ENCODE measurements at regions not wholly inside any gene's neighbourhood (a gene's known extent, or its start where the extent isn't known, plus 50 kb on each side); places are given as distances from the start of the nearest gene placed in this dataset.

GRCh38 chr7:155360495-155361345 lies 63.0 kb downstream of the INSIG1 start:
- no peak for DNase-seq

GRCh38 chr7:155361346-155361680 lies 63.6 kb downstream of the INSIG1 start:
- DNase-seq, result no peak

- no peak for DNase-seq
These were observed 64.3 kb downstream of the INSIG1 start for GRCh38 chr7:155361947-155362346.

DNA sequence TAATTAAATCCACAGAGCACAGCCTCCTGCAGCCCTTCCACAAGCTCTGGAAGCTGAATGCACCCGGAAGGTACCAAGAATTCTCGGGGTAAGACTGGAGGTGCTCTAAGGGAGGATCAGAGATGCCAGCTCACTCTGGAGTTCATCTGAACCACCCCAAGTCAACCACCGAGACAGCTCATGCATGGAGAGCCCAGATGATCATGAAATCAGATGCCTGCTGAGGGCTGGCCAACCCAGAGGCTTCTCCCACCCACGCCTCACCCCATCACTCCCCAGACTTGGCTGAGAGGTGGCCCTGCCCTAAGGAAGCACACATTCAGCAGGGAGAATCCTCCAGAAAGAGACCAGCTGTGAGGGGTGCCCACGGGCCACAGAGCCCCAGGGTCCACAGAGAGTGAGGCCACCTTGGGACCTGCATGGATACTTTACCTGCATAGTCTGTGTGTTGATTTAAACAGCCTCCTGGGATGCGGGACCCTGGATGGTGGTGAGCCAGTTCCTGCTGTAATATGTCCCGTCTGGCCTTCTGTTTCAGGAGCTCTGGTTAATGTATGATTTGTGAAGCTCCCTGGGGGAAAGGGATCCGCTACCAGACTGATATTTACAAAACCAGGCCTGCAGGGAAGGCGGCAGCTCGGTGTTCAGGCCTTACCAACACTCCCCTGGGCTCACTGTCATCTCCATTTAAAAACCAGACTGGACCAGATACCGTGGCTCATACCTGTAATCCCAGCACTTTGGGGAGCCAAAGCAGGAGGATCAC lies 64.9 kb downstream of the INSIG1 start:
- DNase-seq, result no peak

GRCh38 chr7:155363146-155363539 lies 65.5 kb downstream of the INSIG1 start:
- no peak for DNase-seq

GRCh38 chr7:155363852-155364600 lies 66.3 kb downstream of the INSIG1 start:
- DNase-seq, result no peak

DNA sequence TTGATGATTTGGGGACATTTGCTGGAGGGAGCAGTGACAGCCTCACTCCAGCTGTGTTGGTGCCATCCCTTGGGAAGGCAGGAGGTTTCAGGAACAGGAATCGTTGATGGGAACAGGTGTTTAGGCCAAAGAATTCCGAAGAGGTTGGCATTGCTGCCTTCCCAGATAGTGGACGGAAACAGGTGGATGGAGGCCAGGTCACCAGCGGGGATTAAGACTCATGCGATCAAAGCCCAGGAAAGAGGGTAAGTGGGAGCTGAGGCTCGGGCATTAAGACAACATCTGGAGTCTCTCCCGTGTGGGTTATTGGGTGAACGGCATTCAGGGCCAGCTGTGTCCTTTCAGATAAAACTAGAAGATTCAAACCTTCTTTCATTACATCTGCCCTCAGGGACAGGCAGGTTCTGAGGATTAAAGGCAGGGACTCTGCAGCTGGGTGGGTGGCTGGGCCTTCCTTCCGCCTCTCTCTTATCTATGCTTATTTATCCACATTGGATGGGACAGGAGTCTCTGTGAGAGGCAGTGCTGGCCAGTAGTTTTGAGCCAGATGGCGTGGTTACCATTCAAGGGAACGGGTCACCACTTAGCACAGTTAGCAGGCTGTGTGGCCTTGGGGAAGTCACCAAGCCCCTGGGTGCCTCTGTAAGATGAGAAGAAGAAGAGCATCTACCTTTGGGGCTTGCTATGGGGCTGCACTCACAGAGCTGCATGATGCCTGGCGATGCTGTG lies 67.6 kb downstream of the INSIG1 start:
- DNase-seq, result no peak

GRCh38 chr7:155368894-155369600 lies 71.4 kb downstream of the INSIG1 start:
- DNase-seq, result no peak

- DNase-seq, result peak; percentile 47
These were observed 72.1 kb downstream of the INSIG1 start for GRCh38 chr7:155369766-155370165.

GRCh38 chr7:155371331-155371883 lies 73.7 kb downstream of the INSIG1 start:
- peak; percentile 25 for DNase-seq

GRCh38 chr7:155371884-155372781 lies 74.5 kb downstream of the INSIG1 start:
- DNase-seq, result peak; percentile 54

GRCh38 chr7:155372782-155373358 lies 75.2 kb downstream of the INSIG1 start:
- DNase-seq, result peak; percentile 43

GRCh38 chr7:155373359-155374273 lies 75.9 kb downstream of the INSIG1 start:
- peak; percentile 70 for DNase-seq

DNA sequence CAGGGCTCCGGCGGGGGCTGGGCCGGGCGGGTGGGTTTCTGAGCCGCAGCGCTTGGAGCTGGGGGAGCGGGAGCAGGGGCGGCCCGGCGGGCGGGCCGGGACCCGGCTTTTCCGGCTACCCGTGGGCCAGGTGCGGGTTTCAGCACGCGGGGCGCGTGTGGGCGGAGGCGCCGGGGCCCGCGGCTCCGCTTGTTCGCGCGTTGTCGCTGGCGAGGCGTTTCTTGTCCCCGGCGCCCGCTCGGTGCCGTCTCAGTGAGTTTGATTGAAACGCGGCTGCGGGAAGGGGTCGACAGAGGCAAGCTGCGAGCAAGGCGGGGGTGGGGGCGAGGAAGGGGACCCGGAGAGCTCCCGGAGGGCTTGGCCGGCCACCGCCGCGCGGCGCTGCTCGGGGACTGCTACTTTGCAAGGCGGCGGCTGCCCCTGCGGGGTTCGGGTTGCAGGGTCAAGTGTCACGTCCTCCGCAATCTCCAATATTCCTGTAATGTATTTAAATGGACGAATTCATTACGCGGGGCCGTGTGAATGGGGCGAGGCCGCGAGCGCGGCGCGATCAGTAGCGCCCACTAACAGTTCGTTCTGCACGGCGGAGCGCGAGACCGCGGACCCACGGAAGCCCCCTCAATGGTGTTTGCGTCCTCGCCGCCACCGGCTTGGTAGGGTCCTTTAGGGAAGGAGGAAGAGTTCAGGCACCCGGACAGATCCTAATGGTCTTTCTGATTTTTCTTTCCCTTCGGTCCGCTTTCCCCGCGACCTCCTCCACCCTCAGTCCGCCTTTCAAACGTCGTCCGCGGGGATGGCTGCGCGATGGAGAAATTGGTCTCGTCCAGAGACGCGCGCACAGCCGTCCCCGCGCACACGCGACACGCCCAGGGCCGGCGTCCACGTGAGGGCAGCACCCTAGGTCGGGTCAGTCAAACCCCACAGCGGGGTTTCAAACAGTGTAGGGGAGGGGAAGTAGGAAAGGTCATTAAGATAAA lies 76.9 kb downstream of the INSIG1 start:
- peak; percentile 63 for DNase-seq

DNA sequence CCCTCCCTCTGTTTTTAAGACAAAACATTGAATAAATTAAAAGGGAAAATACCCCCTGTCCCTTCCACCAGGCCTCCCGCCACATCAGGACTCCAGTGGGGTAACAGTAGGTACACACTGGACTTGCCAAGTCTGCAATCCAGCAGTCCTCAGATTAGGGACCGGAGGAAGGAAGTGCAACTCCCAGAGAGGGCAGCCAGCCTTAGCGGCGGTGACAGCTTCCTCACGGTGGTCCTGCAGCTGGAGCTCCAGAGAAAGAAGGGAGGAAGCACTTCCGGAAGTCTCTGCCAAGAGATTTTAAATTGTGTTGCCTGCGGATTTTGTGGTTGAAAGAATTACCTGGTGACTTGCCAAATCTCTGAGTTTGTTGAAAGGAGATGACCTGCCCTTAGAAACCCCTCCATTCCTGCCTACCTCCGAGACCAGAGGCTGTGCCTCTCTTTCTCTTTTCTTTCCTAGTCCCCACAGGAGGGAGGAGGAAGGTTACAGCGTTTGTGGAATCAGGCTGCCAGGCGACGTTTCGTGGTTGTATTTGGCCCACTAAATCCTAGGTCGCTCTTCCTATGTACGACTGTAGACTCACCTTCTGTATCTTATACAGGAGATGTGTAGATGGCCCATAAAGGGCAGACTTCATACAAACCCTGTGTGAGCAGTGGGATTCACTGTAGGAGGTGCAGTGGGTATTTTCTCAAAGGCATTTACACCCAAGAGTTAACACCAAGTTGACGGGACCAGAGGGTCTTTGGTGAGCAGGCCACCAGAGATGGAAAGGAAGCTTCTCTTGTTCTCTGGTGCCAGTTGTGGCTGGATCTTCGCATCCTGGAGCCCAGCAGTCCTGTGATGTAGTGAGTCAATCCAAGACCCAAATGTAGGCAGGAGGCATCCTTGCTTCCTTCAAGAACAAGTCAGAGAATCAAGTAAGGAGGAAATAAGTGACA lies 77.9 kb downstream of the INSIG1 start:
- DNase-seq, result peak; percentile 52

- DNase-seq, result no peak
These were observed 79.6 kb downstream of the INSIG1 start for GRCh38 chr7:155377071-155377837.

All from retina (tissue), 1 donor.